Panc1 (cell line): ENCODE measurements at regions not wholly inside any gene's neighbourhood (a gene's known extent, or its start where the extent isn't known, plus 50 kb on each side); places are given as distances from the start of the nearest gene placed in this dataset.

Source experiments
- ATAC-seq: fragments of 200-7000 bp; cut with Tn5 transposase; 2 replicates; pipeline ENCODE4 v1.9.1; 2020; ENCODE audit warnings: mild to moderate bottlenecking, moderate library complexity
- BruUV-seq: library from RNA; stranded (reverse); fragments of 400-500 nt; replicated peaks from 2 replicates; lab custom pipeline; 2021; lab: Mats Ljungman, UMichigan
- CTCF ChIA-PET: fragments of 300-600 bp; sonication (Branson Sonifier 250); formaldehyde crosslinking; loops from one replicate; lab custom pipeline; 2022; ENCODE audit warnings: antibody characterized with exemption; lab: Charles Lee
- POLR2A ChIA-PET: fragments of 300-600 bp; sonication (Branson Sonifier 250); formaldehyde crosslinking; loops from one replicate; lab custom pipeline; 2022; ENCODE audit warnings: antibody characterized with exemption; lab: Charles Lee
- DNase-seq: peaks from one replicate; pipeline ENCODE4 v3.0.0-alpha.2; 2010; ENCODE audit warnings: low read depth, low spot score
- H3K27ac ChIP-seq: 2 replicates; pipeline ENCODE4 v1.5.1; 2011; ENCODE audit warnings: mild to moderate bottlenecking, low read length, inconsistent platforms
- H3K27me3 ChIP-seq: fragments of 200-500 bp; sonication (Bioruptor generic); 2 replicates; pipeline ENCODE4 v1.6.0; 2014; ENCODE audit warnings: low read length, inconsistent platforms; ENCODE audit not compliant: control insufficient read depth, insufficient read depth
- H3K36me3 ChIP-seq: fragments of 200-500 bp; sonication (Bioruptor generic); 2 replicates; pipeline ENCODE4 v1.5.1; 2014; ENCODE audit warnings: inconsistent platforms, mild to moderate bottlenecking, low read length, moderate library complexity; ENCODE audit not compliant: control insufficient read depth, insufficient read depth
- H3K4me1 ChIP-seq: 2 replicates; pipeline ENCODE4 v1.5.1; 2011; ENCODE audit warnings: inconsistent platforms, mild to moderate bottlenecking, low read length, moderate library complexity; ENCODE audit not compliant: control insufficient read depth, insufficient read depth
- H3K4me3 ChIP-seq, 2 experiments: 2 replicates each; pipeline ENCODE4 v1.5.1; 2011 to 2012; ENCODE audit warnings: low read depth in 2 of 2, low read length in 2 of 2, mild to moderate bottlenecking in 2 of 2, inconsistent platforms in 1 of 2, moderate library complexity in 1 of 2
- H3K9me3 ChIP-seq: fragments of 200-500 bp; sonication (Bioruptor generic); 2 replicates; pipeline ENCODE4 v1.5.1; 2014; ENCODE audit warnings: low read depth, mild to moderate bottlenecking, inconsistent platforms, low read length, moderate library complexity; ENCODE audit not compliant: control insufficient read depth, insufficient read depth
- CTCF ChIP-seq: fragments of 450-650 bp; IDR thresholded peaks from 2 replicates; pipeline ENCODE4 v1.5.1; 2017; ENCODE audit warnings: mild to moderate bottlenecking
- POLR2AphosphoS5 ChIP-seq: IDR thresholded peaks from 2 replicates; pipeline ENCODE4 v1.6.1; 2012; ENCODE audit warnings: mild to moderate bottlenecking, low read depth, low read length, moderate library complexity
- REST ChIP-seq, 2 experiments: IDR thresholded peaks; 2 replicates each; pipeline ENCODE4 v1.6.1; 2011 to 2012; ENCODE audit warnings: low read depth in 2 of 2, control low read depth in 1 of 2, low read length in 1 of 2, mild to moderate bottlenecking in 1 of 2, moderate library complexity in 1 of 2; ENCODE audit not compliant: insufficient read depth in 1 of 2
- SIN3A ChIP-seq: IDR thresholded peaks from 2 replicates; pipeline ENCODE4 v1.6.1; 2012; ENCODE audit warnings: low read depth, mild to moderate bottlenecking, low read length, moderate library complexity, borderline replicate concordance; ENCODE audit not compliant: insufficient read depth
- TCF7L2 ChIP-seq: IDR thresholded peaks from 2 replicates; pipeline ENCODE4 v1.6.1; 2011; ENCODE audit warnings: mild to moderate bottlenecking, low read depth, low read length, inconsistent platforms
- in situ Hi-C: cut with HindIII; loops from 2 replicates; pipeline ENCODE4 v1.10.0; 2016; ENCODE audit warnings: low sequenced_read_pairs, low pct_unique_long_range_greater_than_20kb
- intact Hi-C: fragments of 100-400 bp; cut with micrococcal nuclease; formaldehyde crosslinking; loops from one replicate; pipeline ENCODE4 v1.10.0; 2022; ENCODE audit not compliant: unreplicated experiment

- ChIA-PET CTCF (interaction anchor here (0.7 kb wide), 1 partner anchor 752 kb away, joined by 6 read pairs; no protein-coding TSS in a partner anchor), POLR2A (interaction anchor here (0.6 to 0.7 kb wide), 3 partner anchors 31 to 803 kb away, joined by 3 to 4 read pairs (median 3); no protein-coding TSS in a partner anchor)
- TF ChIP-seq SIN3A (no peak), TCF7L2 (peak; percentile 54; the same call in 1 of the 2 replicates)
- ATAC-seq (no peak), DNase-seq (no peak)
- H3K36me3 ChIP-seq, result no peaks in the 10 kb centered on the region
- H3K9me3 ChIP-seq, result no peaks in the 10 kb centered on the region
- in situ Hi-C loops (no loop called here), intact Hi-C loops (loop anchor here (5.0 to 10.0 kb wide), 2 partner anchors 83 to 745 kb away; no protein-coding TSS in a partner anchor)
- H3K27ac ChIP-seq, result peak overlapping the region; percentile 100
- BruUV-seq, result no TSS peak
- no peak overlapping the region for H3K4me3 ChIP-seq
- peaks cover 99% of the 10 kb centered on the region for H3K4me1 ChIP-seq
- H3K27me3 ChIP-seq, result no peaks in the 10 kb centered on the region
These were observed 86.6 kb downstream of the ZNF608 start for GRCh38 chr5:124659798-124660197.

- Histone ChIP-seq H3K36me3 (no peaks in the 10 kb centered on the region), H3K9me3 (no peaks in the 10 kb centered on the region), H3K4me1 (peaks cover 99% of the 10 kb centered on the region), H3K4me3 (no peak overlapping the region), H3K27me3 (no peaks in the 10 kb centered on the region), H3K27ac (peak overlapping the region; percentile 100)
- no peak for TF ChIP-seq SIN3A
- TF ChIP-seq REST (IDR thresholded peaks at IDR 0.05; ENCODE audit: insufficient read depth in 1 of 2, low read depth in 2 of 2, low read length in 1 of 2), result no peak
- no peak for TF ChIP-seq POLR2AphosphoS5
- no peak for TF ChIP-seq CTCF
- TF ChIP-seq TCF7L2, result no peak
- in situ Hi-C loops, result no loop called here
- no peak for ATAC-seq
- no TSS peak for BruUV-seq
- DNase-seq, result no peak
- intact Hi-C loops, result loop anchor here (5.0 to 10.0 kb wide), 2 partner anchors 83 to 746 kb away; no protein-coding TSS in a partner anchor
- ChIA-PET CTCF (interaction anchor here (0.7 kb wide), 2 partner anchors 24 to 753 kb away, joined by 3 to 6 read pairs; no protein-coding TSS in a partner anchor), POLR2A (interaction anchor here (0.7 kb wide), 1 partner anchor 802 kb away, joined by 3 read pairs; no protein-coding TSS in a partner anchor)
These were observed 87.4 kb downstream of the ZNF608 start for GRCh38 chr5:124658867-124659557.
